Left colon (tissue), 2 donors: ENCODE measurements at regions not wholly inside any gene's neighbourhood (a gene's known extent, or its start where the extent isn't known, plus 50 kb on each side); places are given as distances from the start of the nearest gene placed in this dataset.

Experiments used
- ATAC-seq: fragments of 200-7000 bp; cut with Tn5 transposase; one replicate; pipeline ENCODE4 v1.9.1; 2020; ENCODE audit warnings: mild to moderate bottlenecking, moderate library complexity
- DNase-seq, 2 donors: peaks; one replicate each; pipeline ENCODE4 v3.0.0-alpha.2; 2020
- intact Hi-C, 2 donors: fragments of 100-400 bp; cut with DNase I in 1 of 2; cut with micrococcal nuclease in 1 of 2; formaldehyde crosslinking; loops; one replicate each; pipeline versions ENCODE4 v1.11.2 to v1.14.0; 2022; cut with DNase I, micrococcal nuclease
- donor health status: DM: no; HTN: no; CAD: no.
- donor health status: DM: yes; HTN: yes; CAD: no.

DNA sequence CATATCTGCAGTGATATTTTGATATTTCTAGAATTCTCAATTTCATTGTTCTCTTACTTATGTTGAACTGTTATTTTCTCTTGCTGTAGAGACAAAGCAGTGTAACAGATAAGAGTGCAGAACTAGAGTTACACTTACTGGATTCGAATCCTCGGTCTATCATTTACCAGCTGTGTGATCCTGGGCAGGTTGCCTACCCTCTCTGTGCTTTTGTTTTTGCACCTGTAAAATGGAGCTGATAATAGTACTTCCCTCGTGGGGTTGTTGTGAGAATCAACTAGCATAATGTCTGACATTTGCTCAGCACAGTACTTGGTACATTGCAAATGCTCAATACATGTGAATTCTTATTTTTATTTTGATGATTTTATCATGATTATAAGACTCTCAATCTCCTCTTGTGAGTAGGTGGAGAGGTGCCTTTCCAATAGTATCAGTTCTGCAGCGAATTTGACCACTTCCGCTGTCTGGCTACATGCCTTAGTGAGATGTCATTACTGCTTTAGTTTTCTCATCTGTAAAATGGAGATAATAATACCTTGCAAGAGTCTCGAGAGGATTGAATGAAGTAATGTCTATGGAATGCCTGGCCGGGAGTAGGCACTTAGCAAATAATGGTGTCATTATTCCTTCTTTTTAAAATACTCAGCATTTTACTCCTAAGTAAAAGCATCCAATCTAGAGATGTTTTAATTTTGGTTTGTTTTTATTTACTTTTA is 312.2 kb upstream of the MAF start:
- DNase-seq, result no peak
- no peak for ATAC-seq
- intact Hi-C loops, result no loop called here

DNA sequence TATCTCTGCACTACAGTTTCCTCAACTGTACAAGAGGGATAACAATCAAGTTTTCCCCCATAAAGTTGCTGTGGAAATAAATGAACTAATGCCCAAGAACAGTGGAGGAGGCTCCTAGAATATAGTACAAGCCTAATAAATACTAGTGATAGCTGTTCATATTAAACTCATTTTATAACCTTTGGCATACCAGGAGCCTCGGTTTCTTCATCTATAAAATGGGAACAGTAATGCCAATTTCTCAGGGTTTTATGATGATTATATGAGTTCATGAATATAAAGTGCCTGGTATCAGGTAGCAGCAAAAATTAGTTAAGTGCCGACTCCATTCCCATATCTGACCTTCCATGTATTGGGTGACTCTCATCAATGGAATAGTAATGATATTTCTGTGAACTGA is 311.1 kb upstream of the MAF start:
- no peak for DNase-seq
- no peak for ATAC-seq
- intact Hi-C loops, result no loop called here

DNA sequence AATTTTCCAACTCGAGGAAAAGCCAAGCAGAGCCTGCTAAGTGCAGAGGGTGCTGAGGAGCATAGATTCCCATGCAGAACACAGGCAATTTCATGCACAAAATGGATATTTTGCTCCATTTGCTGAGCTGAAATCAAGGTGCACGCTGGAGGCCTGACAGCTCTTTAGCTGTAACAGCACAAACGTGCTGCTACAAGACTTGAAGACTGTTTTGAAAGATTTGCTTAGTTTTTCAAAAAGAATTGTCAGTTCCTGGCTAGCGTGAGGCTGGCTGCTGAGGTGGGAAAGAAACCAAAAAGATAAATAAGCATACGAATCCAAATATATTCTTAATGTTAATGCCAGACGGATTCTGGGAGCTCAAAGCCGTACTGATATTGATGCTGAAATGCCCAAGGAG is 309.0 kb upstream of the MAF start:
- DNase-seq (no peak), ATAC-seq (no peak)
- intact Hi-C loops, result no loop called here

DNA sequence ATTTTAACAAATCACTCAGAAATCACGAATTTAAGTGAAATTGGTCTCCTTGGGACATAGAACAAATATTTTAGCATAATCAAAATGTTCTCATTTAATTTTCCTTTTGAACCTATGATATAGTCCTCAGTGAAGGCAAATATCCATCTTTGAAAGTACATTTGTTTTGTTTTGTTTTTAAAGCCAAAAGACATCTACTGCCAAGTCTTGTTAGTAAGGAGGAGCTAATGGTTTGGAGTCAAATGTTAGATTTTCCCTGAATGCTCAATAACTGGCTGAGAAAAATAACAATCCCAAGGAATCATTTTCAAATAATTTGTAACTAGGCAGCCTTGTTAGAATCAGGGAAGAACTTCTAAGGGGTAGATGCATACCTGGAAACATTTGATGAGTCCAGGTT is 302.9 kb upstream of the MAF start:
- intact Hi-C loops, result no loop called here
- no peak for ATAC-seq
- DNase-seq, result no peak

DNA sequence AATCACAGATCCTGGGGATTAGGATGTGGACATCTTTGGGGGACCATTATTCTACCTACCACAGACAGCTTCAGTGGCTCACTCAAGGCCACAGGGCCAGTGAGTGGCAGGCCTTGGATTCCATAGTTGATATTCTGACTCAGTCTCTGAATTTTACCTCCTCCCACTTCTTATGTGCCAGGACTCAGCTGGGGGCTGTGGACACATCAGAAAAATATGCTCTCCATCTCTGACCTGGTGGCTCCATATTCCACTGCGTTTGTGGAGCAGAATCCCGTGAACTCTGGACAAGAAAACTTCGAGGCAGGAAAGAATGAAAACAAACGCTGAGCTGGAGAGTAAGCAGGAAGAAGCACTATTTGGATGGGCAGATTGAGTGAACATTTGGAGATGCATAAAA is 301.8 kb upstream of the MAF start:
- DNase-seq, result no peak
- no peak for ATAC-seq
- intact Hi-C loops, result no loop called here

DNA sequence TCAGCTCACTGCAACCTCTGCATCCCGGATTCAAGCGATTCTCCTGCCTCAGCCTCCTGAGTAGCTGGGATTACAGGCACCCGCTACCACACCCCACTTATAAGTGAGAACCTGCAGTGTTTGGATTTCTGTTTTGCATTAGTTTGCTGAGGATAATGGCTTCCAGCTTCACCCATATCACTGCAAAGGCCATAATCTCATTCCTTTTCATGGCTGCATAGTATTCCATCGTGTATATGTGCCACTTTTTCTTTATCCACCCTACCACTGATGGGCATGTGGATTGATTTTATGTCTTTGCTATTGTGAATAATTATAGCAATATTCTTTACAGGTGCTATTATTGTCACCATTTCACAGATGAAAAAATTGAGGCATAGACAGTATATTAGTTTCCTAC is 301.0 kb upstream of the MAF start:
- no peak for DNase-seq
- intact Hi-C loops, result no loop called here
- no peak for ATAC-seq

DNA sequence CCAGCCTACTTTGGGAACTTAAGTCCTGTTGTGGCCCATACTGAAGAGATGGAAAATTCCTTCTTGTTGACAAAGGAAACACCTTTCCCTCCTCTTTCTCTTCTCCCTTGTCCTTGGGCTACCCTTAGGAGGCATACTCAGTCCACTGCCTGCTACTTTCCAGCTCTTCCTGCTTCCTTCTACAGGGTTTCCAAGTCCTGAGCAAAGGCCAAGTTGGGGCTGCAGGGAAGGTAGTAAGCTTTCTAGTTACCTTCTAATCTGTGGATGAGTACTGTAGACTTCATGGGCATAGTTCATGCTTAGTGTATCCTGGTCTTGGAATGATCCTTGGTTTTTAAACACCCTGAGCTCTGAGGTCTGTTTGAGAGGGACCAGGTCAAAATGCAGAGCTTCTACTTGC is 299.2 kb upstream of the MAF start:
- peak; percentile 59 for ATAC-seq
- intact Hi-C loops, result no loop called here

DNA sequence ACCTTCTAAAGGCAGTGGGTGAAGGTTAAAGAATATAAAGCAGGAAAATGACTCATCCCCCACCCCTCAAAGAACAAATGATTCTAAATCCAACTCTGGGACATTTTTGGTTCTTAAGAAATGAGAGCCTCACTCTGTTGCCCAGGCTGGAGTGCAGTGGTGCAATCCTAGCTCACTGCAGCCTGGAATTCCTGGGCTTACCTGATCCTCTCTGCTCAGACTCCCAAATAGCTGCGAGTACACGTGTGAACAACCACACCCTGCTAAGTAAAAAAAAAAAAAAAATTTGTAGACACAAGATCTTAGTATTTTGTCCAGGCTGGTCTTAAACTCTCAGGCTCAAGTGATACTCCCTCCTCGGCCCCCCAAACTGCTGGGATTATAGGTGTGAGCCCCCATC is 298.8 kb upstream of the MAF start:
- DNase-seq (no peak), ATAC-seq (no peak)
- intact Hi-C loops, result no loop called here

More for the DNA sequence above, 299.2 kb upstream of the MAF start:
- no peak for DNase-seq

DNA sequence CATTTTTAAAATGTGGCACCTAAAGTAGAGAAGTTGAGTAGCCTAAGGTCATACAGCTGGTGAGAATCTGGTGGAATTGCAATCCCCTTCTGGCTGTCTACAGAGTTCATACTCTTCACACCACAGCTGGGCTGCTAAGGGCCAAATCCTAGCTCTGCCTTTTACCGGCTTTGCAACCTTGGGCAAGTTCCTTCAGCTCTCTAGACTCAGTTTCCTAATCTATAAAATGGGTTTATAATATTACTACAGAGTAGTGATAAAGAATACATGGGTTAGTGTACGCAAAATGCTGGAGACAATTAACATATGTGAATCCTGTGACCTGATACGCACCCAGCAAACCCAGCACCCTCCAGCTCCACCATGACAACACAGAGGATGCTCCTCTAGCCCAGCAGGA is 298.2 kb upstream of the MAF start:
- DNase-seq, result no peak
- intact Hi-C loops, result no loop called here

DNA sequence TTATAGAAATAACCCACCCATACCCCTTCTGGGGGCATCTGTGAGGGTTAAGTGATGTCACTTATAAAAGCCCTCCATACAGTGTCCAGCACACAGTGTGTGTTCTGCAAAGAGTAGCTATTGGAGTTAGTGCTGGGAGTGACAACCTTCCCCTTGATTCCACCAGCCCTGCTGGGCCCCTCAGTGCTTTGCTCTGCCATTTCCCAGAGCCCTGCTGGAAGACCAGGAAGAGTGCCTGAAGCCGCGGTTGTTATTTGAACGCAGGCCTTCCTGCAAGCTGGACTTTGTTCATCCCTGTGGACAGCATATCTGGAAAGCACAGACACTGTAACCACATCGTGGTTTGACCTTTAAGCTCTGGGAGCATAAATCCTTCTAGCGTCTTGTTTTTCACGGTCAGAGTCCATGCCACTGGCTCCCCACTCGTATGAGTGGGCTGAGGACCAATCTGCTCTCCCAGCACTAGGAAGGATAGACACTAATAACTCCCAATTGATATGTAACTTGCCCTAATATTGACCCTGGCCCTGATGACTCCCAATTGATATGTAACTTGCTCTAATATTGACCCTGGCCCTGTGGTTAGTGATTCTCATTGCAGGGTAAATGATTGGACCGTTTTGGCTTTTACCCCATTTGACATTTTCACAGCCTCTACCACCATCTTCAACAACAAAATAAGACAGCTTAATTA is 297.1 kb upstream of the MAF start:
- DNase-seq, result peak; percentile 26 to 37
- peak; percentile 97 for ATAC-seq
- intact Hi-C loops, result no loop called here

More for the DNA sequence above, 298.2 kb upstream of the MAF start:
- no peak for ATAC-seq

DNA sequence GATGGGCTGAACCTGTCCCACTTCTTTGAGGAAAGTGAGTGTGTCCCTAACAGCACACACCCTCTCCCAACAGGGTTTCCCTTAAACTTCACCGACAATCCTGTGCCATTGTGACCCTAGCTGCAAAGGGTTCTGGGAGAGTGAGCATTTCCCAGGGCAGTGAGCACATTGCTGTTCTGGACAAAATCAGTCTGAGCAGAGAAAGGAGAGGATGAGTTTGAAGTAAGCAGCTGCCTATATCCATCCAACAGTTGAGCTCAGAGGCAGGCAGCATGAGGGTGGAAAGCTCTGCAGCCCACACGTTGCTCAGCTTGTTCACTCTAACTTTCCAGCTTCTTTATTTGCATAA is 296.5 kb upstream of the MAF start:
- intact Hi-C loops, result no loop called here
- DNase-seq (no peak), ATAC-seq (no peak)

DNA sequence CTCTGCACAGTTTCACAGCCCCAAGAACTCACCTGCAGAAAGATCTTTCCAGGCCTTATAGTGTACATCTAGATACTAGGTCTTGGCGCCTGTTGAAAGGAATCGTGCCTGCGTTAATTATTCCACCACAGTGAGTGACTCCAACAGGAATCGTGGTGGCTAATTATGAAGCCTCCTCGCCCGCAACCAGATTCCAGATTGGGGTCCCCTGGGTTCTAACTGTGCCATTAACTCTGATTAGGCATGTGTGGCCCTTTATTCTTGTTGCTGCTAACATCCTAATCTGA is 295.3 kb upstream of the MAF start:
- intact Hi-C loops, result no loop called here
- no peak for DNase-seq
- no peak for ATAC-seq

DNA sequence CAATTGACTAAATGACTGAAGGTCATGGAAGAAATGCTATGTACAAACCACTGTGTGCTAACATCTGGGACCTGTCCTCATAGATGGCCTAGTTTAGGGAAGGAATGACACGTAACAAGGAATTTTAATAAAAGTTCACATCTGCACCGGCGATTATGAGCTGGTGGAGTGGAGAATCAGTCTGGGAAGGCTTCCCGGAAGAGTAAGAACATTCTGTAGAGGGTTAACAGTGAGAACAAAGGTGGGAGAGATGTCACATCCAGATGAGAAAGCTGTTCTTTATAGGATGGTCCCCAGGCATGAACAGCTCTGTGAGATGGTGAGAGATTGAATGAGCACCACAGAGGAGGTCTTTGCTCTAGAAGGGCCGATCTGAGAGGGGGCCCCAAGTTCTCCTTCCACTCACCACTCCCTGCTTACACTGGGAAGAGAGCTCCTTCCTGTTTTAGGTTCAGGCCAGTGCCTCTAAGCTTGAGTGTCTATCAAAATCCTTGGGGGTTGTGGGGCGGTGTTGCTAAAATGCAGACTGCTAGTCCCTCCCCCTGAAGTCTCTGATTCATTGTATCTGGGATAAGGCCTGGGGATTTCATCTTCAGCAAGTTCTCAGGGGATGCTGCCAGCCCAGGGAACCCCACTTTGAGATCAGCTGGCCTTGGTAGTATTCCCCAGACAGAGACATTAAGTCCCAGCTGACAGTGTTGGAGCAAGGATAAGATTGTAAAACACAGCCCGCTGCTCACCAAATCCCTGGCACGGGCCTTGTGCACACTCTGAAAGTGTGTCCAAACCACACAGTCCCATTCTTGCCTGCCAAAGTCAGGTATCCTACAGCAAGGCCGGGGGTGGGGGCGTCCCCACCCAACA is 294.7 kb upstream of the MAF start:
- ATAC-seq, result no peak
- intact Hi-C loops, result no loop called here
- no peak for DNase-seq

DNA sequence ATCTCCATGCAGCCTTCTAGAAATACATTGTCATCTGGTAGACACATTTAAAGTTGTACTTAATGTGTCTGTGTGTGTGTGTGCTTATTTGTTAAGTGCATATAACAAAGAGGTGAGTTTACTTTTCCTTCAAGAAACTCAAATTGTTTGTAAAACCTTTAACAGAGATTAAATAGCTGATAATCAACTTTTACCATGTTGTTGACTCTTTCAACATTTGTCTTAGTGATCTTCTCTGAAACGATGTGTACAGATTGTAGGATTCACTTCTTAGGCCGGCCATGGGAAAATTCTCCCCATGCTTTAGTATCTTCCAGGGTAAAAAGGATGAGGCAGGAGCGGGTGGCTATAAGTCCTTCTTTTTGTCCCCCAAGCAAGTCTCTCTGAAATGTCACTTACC is 292.9 kb upstream of the MAF start:
- ATAC-seq (no peak), DNase-seq (no peak)
- intact Hi-C loops, result no loop called here

DNA sequence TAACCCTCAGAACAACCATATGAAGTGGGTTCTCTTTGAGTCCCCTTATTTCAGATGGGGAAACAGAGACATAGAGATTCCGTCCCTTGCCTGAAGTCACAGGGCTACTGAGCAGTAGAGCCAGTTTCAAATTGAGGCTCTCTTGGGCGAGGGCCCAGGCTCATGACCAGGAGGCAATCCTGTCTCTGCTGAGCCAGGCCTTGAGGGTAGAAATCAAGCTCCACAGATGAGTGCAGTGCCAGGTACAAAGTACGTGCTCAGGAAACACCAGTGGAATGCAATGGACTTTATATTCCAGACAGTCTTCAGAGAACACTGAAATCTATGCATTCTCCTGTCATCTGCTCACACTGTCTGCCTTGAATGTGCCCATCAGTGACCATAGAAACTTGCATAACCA is 291.7 kb upstream of the MAF start:
- no peak for DNase-seq
- intact Hi-C loops, result no loop called here
- ATAC-seq, result no peak

DNA sequence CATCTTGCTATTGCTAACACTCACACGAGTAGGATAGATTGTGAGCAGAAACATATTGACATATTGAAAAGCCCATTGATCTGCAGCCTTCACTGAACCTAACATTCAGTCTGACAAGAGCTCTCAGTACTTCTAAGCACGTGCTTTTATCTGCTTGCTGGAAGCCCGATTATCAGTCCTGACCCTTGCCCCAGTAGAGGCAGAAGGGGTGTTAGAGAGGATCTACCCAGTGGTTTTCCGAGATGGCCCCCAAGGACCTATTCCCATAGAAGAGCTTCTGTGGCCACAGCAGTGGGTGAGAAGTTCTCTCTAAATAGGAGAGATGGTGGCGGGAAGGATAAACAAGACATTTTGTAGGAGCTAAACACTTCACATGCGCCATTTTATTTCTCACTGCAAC is 290.9 kb upstream of the MAF start:
- ATAC-seq (no peak), DNase-seq (no peak)
- intact Hi-C loops, result no loop called here

DNA sequence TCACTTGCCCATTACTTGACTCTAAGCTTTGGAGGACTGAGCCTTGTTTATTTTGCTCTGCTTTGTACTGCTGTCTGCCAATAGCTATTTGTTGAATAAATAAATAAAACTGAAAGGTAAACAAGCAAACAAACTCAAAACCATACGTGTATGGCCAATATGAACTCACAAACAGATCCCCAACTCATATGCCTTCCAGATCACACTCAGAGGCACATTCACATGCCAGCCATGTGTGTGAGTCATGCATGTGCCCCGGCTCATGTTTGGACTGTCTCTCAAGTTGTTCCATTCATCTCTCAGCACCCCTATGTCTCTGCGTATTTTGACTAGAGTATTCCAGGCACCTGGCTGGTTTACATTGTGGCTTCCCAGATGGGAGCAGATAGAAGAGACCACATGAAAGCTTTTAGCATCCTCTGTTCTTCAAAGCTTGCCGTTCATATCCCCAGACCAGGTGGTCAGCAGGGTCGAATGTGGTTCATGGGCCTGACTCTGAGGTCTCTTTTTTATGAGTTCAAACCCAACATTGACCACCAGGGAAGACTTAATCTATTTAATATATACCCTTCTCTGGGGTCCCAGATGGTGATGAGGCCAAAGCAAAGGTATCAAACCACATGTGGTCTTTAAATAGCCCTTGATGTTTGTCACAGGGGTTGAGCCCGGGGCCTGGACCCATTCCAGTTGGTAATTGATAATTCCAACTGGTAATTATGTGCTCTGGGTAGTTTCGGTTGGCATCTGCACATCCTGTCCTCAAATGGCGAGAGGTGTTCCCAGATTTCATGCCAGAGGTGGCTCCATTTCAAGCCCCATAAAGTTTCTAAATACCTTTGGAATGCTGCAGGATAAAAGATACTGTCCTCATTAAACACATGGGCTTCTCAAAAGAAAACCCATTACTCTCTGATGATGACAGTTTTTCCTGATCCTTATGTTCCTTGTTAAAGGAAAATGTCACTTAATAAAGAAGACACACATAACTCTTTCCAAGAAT is 287.3 kb upstream of the MAF start:
- ATAC-seq (no peak), DNase-seq (no peak)

DNA sequence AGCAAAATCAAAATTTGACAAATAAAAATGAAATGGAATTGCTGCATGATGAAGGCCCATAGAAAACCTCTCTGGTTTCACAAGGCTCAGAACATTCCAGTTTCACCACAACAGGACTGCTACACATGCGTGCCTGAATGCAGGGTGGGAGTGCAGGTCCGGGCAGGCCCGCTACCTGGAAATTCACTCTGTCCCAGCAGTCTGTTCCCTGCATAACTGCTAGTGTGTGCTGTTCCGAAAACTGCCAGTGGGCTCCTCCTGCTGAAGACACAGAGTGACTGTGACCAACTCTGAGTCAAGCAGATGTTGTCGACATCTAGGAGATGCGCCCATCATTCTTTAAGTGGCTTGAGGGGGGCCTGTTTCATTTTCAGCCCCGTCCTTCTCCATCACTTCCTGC is 284.8 kb upstream of the MAF start:
- no peak for ATAC-seq

More for the DNA sequence above, 287.3 kb upstream of the MAF start:
- intact Hi-C loops, result no loop called here

DNA sequence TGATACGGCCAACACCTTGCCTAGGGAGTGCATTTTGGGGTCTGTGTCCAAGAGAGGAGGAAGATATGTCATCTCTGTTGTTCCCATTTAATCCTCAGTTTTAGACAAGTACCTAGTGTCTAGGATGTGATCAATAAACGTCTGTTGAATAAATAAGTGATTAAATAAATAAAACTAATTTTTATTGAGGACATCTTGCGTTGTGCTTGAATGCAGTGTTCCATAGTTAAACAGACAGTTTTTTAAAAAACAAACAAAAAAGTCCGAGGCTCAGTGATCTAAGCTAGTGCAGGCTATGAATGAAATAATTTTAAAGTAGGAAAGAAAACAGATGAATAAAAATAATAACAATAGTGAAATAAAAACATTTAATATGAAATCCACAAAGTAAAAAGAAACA is 283.0 kb upstream of the MAF start:
- ATAC-seq (no peak), DNase-seq (no peak)
- intact Hi-C loops, result no loop called here

More for the DNA sequence above, 284.8 kb upstream of the MAF start:
- intact Hi-C loops, result no loop called here
- no peak for DNase-seq
